Choroid plexus epithelial cell (primary cell): ENCODE measurements at regions not wholly inside any gene's neighbourhood (a gene's known extent, or its start where the extent isn't known, plus 50 kb on each side); places are given as distances from the start of the nearest gene placed in this dataset.

Experiments used
- DNase-seq: peaks from one replicate; pipeline ENCODE4 v3.0.0-alpha.2; 2010; ENCODE audit warnings: low read depth
- H3K4me3 ChIP-seq: 2 replicates; pipeline ENCODE4 v1.5.1; 2011; ENCODE audit warnings: low read depth, mild to moderate bottlenecking, control low read depth, low read length, moderate library complexity
- CTCF ChIP-seq: conservative IDR thresholded peaks from 2 replicates; pipeline ENCODE4 v1.5.1; 2011; ENCODE audit warnings: low read depth, mild to moderate bottlenecking, control low read depth, inconsistent platforms, low read length, moderate library complexity

DNA sequence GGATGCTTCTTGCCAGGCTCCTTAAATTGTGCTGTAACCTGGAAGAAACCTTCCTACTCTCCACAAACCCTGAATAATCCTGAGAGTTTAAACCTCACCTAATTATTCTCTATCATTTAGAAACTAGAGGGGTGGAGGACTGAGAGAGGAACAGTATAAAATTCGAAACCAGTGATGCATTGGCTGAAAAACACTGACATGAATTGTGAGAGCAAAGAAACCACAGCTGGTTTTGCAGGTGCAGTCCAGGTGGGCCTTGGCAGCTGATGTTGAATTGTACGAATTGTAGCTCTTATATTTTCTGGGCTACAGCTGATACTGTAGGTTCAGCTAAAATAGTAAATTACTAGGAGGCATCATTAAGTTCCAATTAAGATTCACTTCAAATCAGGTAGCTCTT lies 227.0 kb upstream of the SLITRK5 start:
- DNase-seq = no peak
- no peak overlapping the region for H3K4me3 ChIP-seq
- no peak for TF ChIP-seq CTCF

GRCh38 chr13:87452281-87452680 lies 218.9 kb upstream of the SLITRK5 start:
- DNase-seq = no peak
- no peak overlapping the region for H3K4me3 ChIP-seq
- no peak for TF ChIP-seq CTCF

DNA sequence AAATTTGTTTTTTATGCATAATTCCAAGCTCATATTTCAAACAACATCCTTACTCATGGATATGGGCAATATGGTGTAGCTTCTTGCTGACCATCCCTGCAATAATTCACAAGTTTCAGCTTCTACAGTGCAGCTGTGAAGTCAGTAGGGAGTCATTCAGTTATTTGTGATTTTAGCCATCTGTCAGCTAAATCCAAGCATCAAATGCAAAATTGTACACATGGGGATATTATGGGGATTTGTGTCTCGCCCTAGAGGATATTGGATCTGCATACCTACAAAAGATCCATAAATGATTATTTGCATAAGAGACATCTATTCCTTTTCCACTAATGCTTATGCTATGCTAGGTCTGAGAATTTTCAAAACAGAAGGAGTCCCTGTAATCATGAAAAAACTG lies 217.9 kb upstream of the SLITRK5 start:
- no peak for TF ChIP-seq CTCF
- H3K4me3 ChIP-seq = no peak overlapping the region
- DNase-seq = no peak

DNA sequence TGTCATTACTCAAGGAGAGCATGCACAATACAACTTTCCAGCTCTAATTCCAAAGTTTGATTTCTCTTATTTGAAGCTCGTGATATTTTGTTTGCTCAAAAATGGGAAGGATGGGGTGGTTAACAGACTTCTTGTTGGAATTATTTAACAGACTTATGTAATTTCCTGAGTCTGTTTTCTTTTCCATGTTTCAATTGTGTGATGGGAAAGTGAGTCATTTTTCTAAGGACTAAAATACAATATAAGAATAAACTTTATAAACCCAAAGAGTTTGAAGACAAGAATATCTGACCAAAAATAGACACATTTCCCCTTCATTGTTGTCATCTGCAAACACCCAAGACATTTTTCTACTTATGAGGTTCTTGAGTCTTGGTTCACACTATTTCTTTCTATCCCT lies 211.8 kb upstream of the SLITRK5 start:
- no peak overlapping the region for H3K4me3 ChIP-seq
- DNase-seq = no peak
- no peak for TF ChIP-seq CTCF

DNA sequence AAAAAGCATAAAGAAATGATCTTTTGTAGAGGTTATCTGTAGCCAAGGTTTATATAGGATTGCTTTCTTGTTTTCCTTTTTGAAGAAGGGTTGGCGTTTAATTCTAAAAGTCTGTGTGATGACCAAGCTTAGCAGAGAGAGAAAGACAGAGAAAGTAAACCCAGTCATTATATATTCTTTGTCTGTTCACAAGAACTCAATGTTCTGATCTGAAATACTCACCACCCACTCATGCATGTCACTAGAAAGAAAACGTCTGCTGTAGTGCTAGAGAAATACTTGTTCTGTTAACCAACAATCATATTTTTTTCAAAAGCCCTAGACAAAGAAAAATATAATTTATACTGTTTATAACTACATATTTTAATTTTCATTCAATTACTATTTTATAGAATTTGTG lies 173.7 kb upstream of the SLITRK5 start:
- no peak for DNase-seq
- no peak overlapping the region for H3K4me3 ChIP-seq
- TF ChIP-seq CTCF = no peak

GRCh38 chr13:87498681-87499080 lies 172.5 kb upstream of the SLITRK5 start:
- TF ChIP-seq CTCF = no peak
- H3K4me3 ChIP-seq = no peak overlapping the region
- peak; percentile 13 for DNase-seq

- DNase-seq = no peak
- H3K4me3 ChIP-seq = no peak overlapping the region
- TF ChIP-seq CTCF = no peak
These were observed 146.4 kb upstream of the SLITRK5 start for GRCh38 chr13:87524775-87525174.
